Neural progenitor cell (in vitro differentiated cells): ENCODE measurements at regions not wholly inside any gene's neighbourhood (a gene's known extent, or its start where the extent isn't known, plus 50 kb on each side); places are given as distances from the start of the nearest gene placed in this dataset.

Source experiments
- EZH2 ChIP-seq: fragments of 200-600 bp; sonication (generic); IDR thresholded peaks from 2 replicates; pipeline ENCODE4 v1.6.1; 2017; ENCODE audit warnings: antibody characterized with exemption, mild to moderate bottlenecking, moderate library complexity
- EZH2phosphoT487 ChIP-seq: fragments of 200-600 bp; sonication (generic); IDR thresholded peaks from 2 replicates; pipeline ENCODE4 v1.6.1; 2017; ENCODE audit warnings: antibody characterized with exemption
- TF ChIP-seq, protein P1 (sequence below): fragments of 200-600 bp; sonication (generic); IDR thresholded peaks from 2 replicates; pipeline ENCODE4 v1.5.1; 2017; ENCODE audit warnings: antibody characterized with exemption, mild to moderate bottlenecking

DNA sequence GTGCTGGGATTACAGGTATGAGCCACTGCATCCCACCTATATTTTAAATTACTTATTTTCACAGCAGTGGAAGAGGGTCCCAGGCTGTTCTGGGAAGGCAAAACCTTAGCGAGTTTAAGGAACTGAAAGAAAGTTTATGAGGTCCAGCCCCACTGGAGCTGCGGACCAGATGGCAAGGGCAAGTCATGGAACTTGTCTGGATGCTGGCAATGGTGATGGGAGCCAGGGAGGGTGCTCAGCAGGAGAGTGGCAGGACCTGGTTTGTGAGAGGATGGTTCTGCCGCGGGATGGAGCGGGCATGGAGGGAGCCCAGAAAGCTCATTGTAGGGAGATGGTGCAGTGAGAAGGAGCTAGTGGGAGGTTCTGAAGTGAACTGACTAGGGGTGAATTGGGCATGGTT lies 50.6 kb upstream of the SLC45A1 start:
- TF ChIP-seq, protein P1, sequence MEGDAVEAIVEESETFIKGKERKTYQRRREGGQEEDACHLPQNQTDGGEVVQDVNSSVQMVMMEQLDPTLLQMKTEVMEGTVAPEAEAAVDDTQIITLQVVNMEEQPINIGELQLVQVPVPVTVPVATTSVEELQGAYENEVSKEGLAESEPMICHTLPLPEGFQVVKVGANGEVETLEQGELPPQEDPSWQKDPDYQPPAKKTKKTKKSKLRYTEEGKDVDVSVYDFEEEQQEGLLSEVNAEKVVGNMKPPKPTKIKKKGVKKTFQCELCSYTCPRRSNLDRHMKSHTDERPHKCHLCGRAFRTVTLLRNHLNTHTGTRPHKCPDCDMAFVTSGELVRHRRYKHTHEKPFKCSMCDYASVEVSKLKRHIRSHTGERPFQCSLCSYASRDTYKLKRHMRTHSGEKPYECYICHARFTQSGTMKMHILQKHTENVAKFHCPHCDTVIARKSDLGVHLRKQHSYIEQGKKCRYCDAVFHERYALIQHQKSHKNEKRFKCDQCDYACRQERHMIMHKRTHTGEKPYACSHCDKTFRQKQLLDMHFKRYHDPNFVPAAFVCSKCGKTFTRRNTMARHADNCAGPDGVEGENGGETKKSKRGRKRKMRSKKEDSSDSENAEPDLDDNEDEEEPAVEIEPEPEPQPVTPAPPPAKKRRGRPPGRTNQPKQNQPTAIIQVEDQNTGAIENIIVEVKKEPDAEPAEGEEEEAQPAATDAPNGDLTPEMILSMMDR, result no peak
- TF ChIP-seq EZH2 (no peak), EZH2phosphoT487 (no peak)
